Activated CD4-positive, alpha-beta T cell treated with anti-CD3 and anti-CD28 coated beads, Interleukin-2, amount 50 U/mL, for 4 hours (primary cell): ENCODE measurements at regions not wholly inside any gene's neighbourhood (a gene's known extent, or its start where the extent isn't known, plus 50 kb on each side); places are given as distances from the start of the nearest gene placed in this dataset.

Experiments used
- DNase-seq, 2 experiments: peaks; one replicate each; pipeline ENCODE4 v3.0.0-alpha.2; 2020

DNA sequence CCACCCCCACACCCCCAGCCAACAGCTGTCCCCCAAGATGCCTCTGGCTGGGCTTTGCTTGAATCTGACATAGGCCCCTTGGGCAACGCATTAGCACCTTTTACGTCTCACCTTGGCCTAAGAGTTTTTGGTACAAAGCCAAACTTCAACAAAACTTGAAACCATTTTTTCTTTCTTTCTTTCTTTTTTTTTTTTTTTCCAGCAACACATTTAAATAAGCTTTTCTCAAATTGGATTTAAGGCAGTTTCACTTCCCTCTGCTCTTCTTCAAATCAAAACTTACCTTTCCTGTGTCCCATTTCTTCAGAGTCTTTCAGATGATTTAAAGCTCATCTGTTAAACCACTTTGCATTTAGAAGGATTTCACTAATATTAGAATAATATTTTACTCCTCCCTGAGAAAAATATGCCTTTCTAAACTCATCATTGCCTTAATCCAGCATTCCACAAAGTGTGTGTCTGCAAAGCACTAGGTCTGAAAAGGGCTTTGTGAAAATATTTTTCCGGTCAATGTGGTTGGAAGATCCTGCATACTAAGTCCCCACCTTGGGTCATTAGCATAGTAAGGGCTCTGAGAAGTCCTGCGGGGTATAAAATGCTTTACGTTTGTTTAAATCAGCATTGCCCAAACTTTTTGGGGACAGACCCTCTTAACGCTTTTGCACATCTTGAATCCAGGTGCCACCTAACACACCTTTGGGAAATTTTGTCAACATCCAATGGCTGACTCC lies 217.0 kb downstream of the TLE3 start:
- DNase-seq: no peak

DNA sequence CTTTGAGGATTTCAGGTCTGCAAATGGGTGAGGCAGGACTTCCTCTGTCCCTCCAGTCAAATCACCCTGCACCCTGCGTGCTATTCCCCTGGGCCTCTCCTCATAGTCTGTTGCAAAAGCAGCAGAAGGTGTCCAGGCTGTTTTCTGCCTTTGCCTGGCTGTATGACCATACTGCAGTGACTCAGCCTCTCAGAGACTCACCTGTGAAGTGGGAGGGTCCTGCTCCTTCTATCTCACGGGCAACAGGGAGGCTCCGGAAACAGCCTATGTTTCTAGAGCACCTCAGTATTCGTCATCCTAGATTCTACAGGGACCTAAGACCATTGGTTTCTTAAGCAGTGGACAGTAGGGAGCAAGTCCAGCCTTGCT lies 216.4 kb downstream of the TLE3 start:
- DNase-seq: no peak

GRCh38 chr15:69881766-69882165 lies 216.0 kb downstream of the TLE3 start:
- DNase-seq: no peak

- no peak for DNase-seq
Observed at GRCh38 chr15:69883306-69883705, 214.4 kb downstream of the TLE3 start.

GRCh38 chr15:69885173-69885955 lies 212.4 kb downstream of the TLE3 start:
- DNase-seq: no peak

- no peak for DNase-seq
Observed at GRCh38 chr15:69887009-69887408, 210.7 kb downstream of the TLE3 start.

DNA sequence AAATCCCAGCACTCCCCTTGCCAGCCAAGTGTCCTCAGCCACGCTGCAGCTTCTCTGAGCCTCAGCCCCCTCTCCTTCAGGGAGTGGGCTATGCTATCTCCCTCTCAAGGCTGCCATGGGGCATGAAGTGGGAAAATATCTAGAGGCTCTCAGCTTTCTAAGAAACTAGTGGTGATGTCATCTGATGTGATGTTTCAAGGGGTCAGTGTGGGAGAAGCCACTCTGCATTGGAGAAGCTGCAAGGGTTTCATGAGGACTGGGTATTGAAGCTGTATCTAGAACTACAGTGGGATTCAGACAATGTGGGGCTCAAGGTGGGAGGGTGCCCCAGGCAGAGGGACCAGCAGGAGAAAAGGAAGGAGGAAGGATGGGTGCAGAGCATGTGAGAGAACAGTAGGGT lies 210.2 kb downstream of the TLE3 start:
- no peak for DNase-seq

DNA sequence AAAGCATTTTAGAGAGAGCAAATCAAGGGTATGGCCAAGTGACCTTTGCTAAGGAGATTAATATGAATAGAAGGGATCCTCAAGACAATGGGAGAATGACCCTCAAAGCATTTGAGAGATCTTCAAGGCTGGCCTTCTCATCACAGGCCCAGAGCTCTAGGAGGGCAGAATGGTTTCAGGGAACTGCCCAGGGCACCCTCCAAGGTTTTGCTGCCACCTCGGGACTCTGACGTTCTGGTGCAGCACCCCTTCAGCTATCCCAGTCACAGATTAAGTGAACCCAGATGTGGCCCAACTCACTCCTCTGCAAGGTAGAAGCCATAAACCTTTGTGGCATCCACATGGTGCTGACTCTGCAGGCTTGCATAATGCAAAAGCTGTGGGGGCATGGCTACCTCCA lies 209.3 kb downstream of the TLE3 start:
- no peak for DNase-seq

DNA sequence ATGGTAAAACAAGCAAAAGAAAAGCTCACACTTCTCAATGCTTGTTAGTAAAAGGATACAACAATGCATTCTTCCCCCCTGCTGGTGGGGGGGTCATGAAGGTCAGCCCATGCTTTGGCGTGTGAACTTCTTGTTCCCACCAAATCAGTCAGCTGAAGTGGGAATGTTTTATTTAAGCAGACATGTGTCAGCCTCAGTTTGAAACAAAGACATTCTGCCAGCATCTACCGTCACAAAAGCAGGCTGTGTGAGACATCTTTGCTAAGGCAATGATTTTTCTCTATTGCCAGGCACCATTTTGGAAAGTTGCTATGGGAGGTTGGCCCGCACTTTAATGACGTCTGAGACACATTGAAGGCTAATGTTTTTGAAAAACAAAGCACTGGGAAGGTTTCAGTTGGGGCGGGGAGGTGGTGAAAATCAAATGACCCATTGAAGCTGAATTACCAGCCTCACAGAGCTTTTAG lies 206.6 kb downstream of the TLE3 start:
- DNase-seq: no peak

- DNase-seq: no peak
Observed at GRCh38 chr15:69891606-69892005, 206.1 kb downstream of the TLE3 start.

GRCh38 chr15:69892351-69892750 lies 205.4 kb downstream of the TLE3 start:
- no peak for DNase-seq

GRCh38 chr15:69893086-69893485 lies 204.6 kb downstream of the TLE3 start:
- DNase-seq: no peak

- DNase-seq: no peak
Observed at GRCh38 chr15:69893863-69894262, 203.9 kb downstream of the TLE3 start.

DNA sequence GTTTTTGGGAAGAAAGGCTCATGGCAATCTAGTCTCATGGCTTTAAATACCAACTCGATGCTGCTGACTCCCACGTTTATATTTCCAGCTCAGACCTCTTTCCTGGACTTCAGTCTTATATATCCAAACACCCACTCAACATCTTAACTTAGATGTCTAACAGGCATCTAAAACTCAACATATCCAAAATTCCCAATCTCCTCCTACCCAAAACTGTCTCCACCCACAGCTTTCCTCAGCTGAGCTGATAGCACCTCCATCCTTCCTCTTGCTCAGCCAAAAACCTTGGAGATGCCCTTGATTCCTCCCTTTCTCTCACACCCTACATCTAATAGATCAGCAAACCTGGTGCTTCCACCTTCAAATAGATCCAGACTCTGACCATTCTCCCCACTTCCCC lies 202.5 kb downstream of the TLE3 start:
- DNase-seq: no peak

GRCh38 chr15:69896606-69897005 lies 201.1 kb downstream of the TLE3 start:
- no peak for DNase-seq

DNA sequence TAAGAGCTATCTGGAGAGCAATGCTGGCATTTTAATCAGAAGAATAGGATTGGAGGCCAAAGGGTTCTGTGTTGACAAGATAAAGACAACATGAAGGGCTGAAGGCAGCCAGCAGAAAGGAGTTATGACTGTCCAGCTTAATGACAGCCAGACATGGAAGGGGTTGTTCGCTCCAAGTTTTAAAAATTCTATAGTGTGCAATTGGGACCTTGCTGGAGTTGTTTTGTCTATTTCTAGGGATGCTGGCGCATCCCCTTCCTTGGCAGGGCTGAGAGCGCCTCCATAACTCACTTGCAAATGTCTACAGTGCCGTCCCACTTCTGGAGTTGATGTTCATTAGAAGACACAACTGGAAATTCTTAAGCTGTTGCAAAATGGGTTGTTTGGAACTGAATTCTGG lies 200.7 kb downstream of the TLE3 start:
- DNase-seq: no peak

- DNase-seq: no peak
Observed at GRCh38 chr15:69897471-69898237, 200.1 kb downstream of the TLE3 start.

- DNase-seq: no peak
Observed at GRCh38 chr15:69898243-69898642, 199.5 kb downstream of the TLE3 start.

DNA sequence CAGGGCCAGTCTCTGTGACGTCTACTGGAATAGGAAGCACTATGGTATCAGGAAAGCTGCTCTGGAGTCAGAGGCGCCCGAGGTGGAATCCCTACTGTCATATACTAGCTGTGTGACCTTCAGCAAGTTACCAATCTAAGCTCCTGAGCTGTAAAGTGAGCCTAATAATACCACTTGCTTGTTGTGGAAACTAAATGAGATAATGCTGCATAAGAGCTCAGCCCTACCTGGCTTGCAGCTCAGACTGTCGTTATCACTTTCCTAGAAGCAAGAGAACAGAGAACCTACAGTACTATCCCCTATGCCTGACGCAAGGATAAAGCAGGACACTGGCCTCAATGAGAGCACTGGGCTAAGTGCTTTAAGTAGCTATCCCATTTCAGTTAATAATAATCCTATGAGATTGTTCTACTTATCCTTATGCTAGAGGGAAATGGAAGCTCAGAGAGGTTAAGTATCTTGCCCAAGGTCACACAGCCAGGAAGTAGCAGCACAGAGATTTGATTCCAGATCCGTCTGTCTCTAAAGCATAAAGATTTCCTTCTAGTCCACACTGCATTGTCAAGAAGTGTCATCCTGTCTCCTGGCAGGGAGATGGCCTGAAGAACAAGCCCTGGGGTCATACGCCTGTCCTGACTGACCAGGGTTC lies 195.2 kb downstream of the TLE3 start:
- no peak for DNase-seq

- no peak for DNase-seq
Observed at GRCh38 chr15:69903470-69904469, 193.9 kb downstream of the TLE3 start.

GRCh38 chr15:69906256-69907185 lies 191.2 kb downstream of the TLE3 start:
- no peak for DNase-seq
